HL-60 (cell line): ENCODE measurements at regions not wholly inside any gene's neighbourhood (a gene's known extent, or its start where the extent isn't known, plus 50 kb on each side); places are given as distances from the start of the nearest gene placed in this dataset.

Experiments
- DNase-seq, 2 experiments: peaks; one replicate each; pipeline ENCODE4 v3.0.0-alpha.2; 2010 to 2020; ENCODE audit warnings: low read depth in 1 of 2, low spot score in 1 of 2
- H3K27ac ChIP-seq: fragments of 250-450 bp; sonication (Bioruptor Pico); replicated peaks from 2 replicates; pipeline ENCODE4 v1.5.1; 2020; ENCODE audit warnings: mild to moderate bottlenecking, moderate library complexity
- H3K27me3 ChIP-seq: fragments of 250-450 bp; sonication (Bioruptor Pico); 2 replicates; pipeline ENCODE4 v1.5.1; 2021; ENCODE audit warnings: mild to moderate bottlenecking, moderate library complexity; ENCODE audit not compliant: insufficient read depth, poor library complexity, severe bottlenecking
- H3K4me3 ChIP-seq: replicated peaks from 2 replicates; pipeline ENCODE4 v1.5.1; 2011; ENCODE audit warnings: mild to moderate bottlenecking, control low read depth, low read length; ENCODE audit not compliant: insufficient read depth
- GABPA ChIP-seq: IDR thresholded peaks from 2 replicates; pipeline ENCODE4 v1.6.1; 2012; ENCODE audit warnings: low read depth
- POLR2AphosphoS5 ChIP-seq: IDR thresholded peaks from 2 replicates; pipeline ENCODE4 v1.6.1; 2012; ENCODE audit warnings: low read depth
- SPI1 ChIP-seq: IDR thresholded peaks from 2 replicates; pipeline ENCODE4 v1.6.1; 2012; ENCODE audit warnings: low read depth, mild to moderate bottlenecking, borderline replicate concordance
- TF ChIP-seq, protein P1 (sequence below): IDR thresholded peaks from one replicate; pipeline ENCODE4 v1.5.1; 2011; ENCODE audit warnings: low read length, control low read depth, inconsistent platforms; ENCODE audit not compliant: insufficient read depth
- TF ChIP-seq, protein P2 (sequence below): IDR thresholded peaks from 2 replicates; pipeline ENCODE4 v1.6.1; 2012; ENCODE audit warnings: low read depth; ENCODE audit not compliant: insufficient replicate concordance

- Histone ChIP-seq H3K4me3 (no peak overlapping the region), H3K27me3 (no peaks in the 10 kb centered on the region), H3K27ac (no peak overlapping the region)
- TF ChIP-seq, protein P1, sequence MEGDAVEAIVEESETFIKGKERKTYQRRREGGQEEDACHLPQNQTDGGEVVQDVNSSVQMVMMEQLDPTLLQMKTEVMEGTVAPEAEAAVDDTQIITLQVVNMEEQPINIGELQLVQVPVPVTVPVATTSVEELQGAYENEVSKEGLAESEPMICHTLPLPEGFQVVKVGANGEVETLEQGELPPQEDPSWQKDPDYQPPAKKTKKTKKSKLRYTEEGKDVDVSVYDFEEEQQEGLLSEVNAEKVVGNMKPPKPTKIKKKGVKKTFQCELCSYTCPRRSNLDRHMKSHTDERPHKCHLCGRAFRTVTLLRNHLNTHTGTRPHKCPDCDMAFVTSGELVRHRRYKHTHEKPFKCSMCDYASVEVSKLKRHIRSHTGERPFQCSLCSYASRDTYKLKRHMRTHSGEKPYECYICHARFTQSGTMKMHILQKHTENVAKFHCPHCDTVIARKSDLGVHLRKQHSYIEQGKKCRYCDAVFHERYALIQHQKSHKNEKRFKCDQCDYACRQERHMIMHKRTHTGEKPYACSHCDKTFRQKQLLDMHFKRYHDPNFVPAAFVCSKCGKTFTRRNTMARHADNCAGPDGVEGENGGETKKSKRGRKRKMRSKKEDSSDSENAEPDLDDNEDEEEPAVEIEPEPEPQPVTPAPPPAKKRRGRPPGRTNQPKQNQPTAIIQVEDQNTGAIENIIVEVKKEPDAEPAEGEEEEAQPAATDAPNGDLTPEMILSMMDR = no peak
- TF ChIP-seq POLR2AphosphoS5 = no peak
- no peak for TF ChIP-seq GABPA
- TF ChIP-seq SPI1 = no peak
- TF ChIP-seq, protein P2, sequence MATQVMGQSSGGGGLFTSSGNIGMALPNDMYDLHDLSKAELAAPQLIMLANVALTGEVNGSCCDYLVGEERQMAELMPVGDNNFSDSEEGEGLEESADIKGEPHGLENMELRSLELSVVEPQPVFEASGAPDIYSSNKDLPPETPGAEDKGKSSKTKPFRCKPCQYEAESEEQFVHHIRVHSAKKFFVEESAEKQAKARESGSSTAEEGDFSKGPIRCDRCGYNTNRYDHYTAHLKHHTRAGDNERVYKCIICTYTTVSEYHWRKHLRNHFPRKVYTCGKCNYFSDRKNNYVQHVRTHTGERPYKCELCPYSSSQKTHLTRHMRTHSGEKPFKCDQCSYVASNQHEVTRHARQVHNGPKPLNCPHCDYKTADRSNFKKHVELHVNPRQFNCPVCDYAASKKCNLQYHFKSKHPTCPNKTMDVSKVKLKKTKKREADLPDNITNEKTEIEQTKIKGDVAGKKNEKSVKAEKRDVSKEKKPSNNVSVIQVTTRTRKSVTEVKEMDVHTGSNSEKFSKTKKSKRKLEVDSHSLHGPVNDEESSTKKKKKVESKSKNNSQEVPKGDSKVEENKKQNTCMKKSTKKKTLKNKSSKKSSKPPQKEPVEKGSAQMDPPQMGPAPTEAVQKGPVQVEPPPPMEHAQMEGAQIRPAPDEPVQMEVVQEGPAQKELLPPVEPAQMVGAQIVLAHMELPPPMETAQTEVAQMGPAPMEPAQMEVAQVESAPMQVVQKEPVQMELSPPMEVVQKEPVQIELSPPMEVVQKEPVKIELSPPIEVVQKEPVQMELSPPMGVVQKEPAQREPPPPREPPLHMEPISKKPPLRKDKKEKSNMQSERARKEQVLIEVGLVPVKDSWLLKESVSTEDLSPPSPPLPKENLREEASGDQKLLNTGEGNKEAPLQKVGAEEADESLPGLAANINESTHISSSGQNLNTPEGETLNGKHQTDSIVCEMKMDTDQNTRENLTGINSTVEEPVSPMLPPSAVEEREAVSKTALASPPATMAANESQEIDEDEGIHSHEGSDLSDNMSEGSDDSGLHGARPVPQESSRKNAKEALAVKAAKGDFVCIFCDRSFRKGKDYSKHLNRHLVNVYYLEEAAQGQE = no peak
- no peak for DNase-seq
These were observed 300.5 kb upstream of the MME start for GRCh38 chr3:154779571-154779970.

- TF ChIP-seq, protein P1 = no peak
- TF ChIP-seq SPI1 (no peak), GABPA (no peak), POLR2AphosphoS5 (no peak)
- TF ChIP-seq, protein P2 = no peak
- DNase-seq = no peak
- H3K27ac ChIP-seq = no peak overlapping the region
- H3K4me3 ChIP-seq = no peak overlapping the region
- H3K27me3 ChIP-seq = no peaks in the 10 kb centered on the region
These were observed 302.1 kb upstream of the MME start for GRCh38 chr3:154778057-154778456.

GRCh38 chr3:154776549-154777225 lies 303.4 kb upstream of the MME start:
- Histone ChIP-seq H3K27me3 (no peaks in the 10 kb centered on the region), H3K4me3 (no peak overlapping the region), H3K27ac (no peak overlapping the region)
- TF ChIP-seq, protein P2 = no peak
- TF ChIP-seq, protein P1 = no peak
- TF ChIP-seq GABPA (no peak), SPI1 (no peak), POLR2AphosphoS5 (no peak)
- no peak for DNase-seq
